Endothelial cell of umbilical vein (primary cell): ENCODE measurements at regions not wholly inside any gene's neighbourhood (a gene's known extent, or its start where the extent isn't known, plus 50 kb on each side); places are given as distances from the start of the nearest gene placed in this dataset.

Source experiments
- CTCF ChIP-seq, 2 donors: IDR thresholded peaks; 1 replicate in 1 of 2; 2 replicates in 1 of 2; pipeline ENCODE4 v1.5.1; 2011; ENCODE audit warnings: low read length in 2 of 2, mild to moderate bottlenecking in 2 of 2, moderate library complexity in 2 of 2, control low read depth in 1 of 2, inconsistent platforms in 1 of 2, low read depth in 1 of 2; ENCODE audit not compliant: insufficient read depth in 1 of 2; ENCODE audit errors: extremely low read depth in 1 of 2
- EZH2 ChIP-seq: IDR thresholded peaks from 2 replicates; pipeline ENCODE4 v1.6.1; 2012; ENCODE audit warnings: borderline replicate concordance, low read depth, mild to moderate bottlenecking, moderate library complexity, low read length, inconsistent platforms; ENCODE audit not compliant: severe bottlenecking
- FOS ChIP-seq: IDR thresholded peaks from 2 replicates; pipeline ENCODE4 v1.6.1; 2011; ENCODE audit warnings: mild to moderate bottlenecking, low read length, moderate library complexity, borderline replicate concordance; ENCODE audit not compliant: insufficient read depth
- GATA2 ChIP-seq: IDR thresholded peaks from 2 replicates; pipeline ENCODE4 v1.7.0; 2011; ENCODE audit warnings: low read depth, mild to moderate bottlenecking, moderate library complexity, mixed read lengths, low read length; ENCODE audit not compliant: insufficient read length, insufficient read depth
- JUN ChIP-seq: IDR thresholded peaks from 2 replicates; pipeline ENCODE4 v1.6.1; 2011; ENCODE audit warnings: borderline replicate concordance, low read depth; ENCODE audit not compliant: insufficient read length, insufficient read depth
- MAX ChIP-seq: IDR thresholded peaks from 2 replicates; pipeline ENCODE4 v1.6.1; 2011; ENCODE audit not compliant: insufficient read depth, insufficient read length
- MYC ChIP-seq: IDR thresholded peaks from one replicate; pipeline ENCODE4 v1.6.1; 2011; ENCODE audit warnings: mild to moderate bottlenecking, low read depth, low read length
- POLR2A ChIP-seq: IDR thresholded peaks from 2 replicates; pipeline ENCODE4 v1.6.1; 2012; ENCODE audit warnings: low read depth, mild to moderate bottlenecking, control low read depth, low read length
- POLR2AphosphoS5 ChIP-seq: IDR thresholded peaks from 2 replicates; pipeline ENCODE4 v1.6.1; 2012; ENCODE audit warnings: low read depth, mild to moderate bottlenecking, control low read depth, low read length, moderate library complexity; ENCODE audit not compliant: insufficient read depth

- TF ChIP-seq POLR2AphosphoS5 (no peak), CTCF (IDR thresholded peaks at IDR 0.05; ENCODE audit: extremely low read depth in 1 of 2, insufficient read depth in 1 of 2, low read depth in 1 of 2, low read length in 2 of 2) (no peak), POLR2A (no peak), FOS (no peak), EZH2 (no peak), JUN (no peak), GATA2 (no peak), MAX (no peak), MYC (no peak)
These were observed 1307.3 kb upstream of the ZEB2 start for GRCh38 chr2:145827235-145827634.
